GM19023 (cell line): ENCODE measurements at regions not wholly inside any gene's neighbourhood (a gene's known extent, or its start where the extent isn't known, plus 50 kb on each side); places are given as distances from the start of the nearest gene placed in this dataset.
"Not testable (repeated sequence)": the region's sequence is repeated elsewhere in the genome, so short reads cannot be mapped to it uniquely, and the experiment has no call there.

Experiments used
- ATAC-seq: cut with Tn5 transposase; IDR thresholded peaks from one replicate; pipeline ENCODE4 v1.9.1; 2021; ENCODE audit warnings: mild to moderate bottlenecking, moderate library complexity; ENCODE audit not compliant: unreplicated experiment

GRCh38 chr13:42373048-42373812 is 101.3 kb downstream of the AKAP11 start:
- ATAC-seq = no peak

- no peak for ATAC-seq
These were observed 103.7 kb downstream of the AKAP11 start for GRCh38 chr13:42375663-42376062.

GRCh38 chr13:42377640-42378382 is 105.9 kb downstream of the AKAP11 start:
- ATAC-seq = peak; percentile 75

GRCh38 chr13:42378383-42378780 is 106.4 kb downstream of the AKAP11 start:
- ATAC-seq = no peak

GRCh38 chr13:42379241-42379640 is 107.3 kb downstream of the AKAP11 start:
- no peak for ATAC-seq

- peak; percentile 50 for ATAC-seq
These were observed 108.6 kb downstream of the AKAP11 start for GRCh38 chr13:42380420-42381164.

- no peak for ATAC-seq
These were observed 109.1 kb downstream of the AKAP11 start for GRCh38 chr13:42381165-42381425.

- not testable (repeated sequence) for ATAC-seq
These were observed 109.5 kb downstream of the AKAP11 start for GRCh38 chr13:42381426-42381825.

- no peak for ATAC-seq
These were observed 111.1 kb downstream of the AKAP11 start for GRCh38 chr13:42383025-42383424.

GRCh38 chr13:42384265-42384664 is 112.3 kb downstream of the AKAP11 start:
- no peak for ATAC-seq

GRCh38 chr13:42388326-42388725 is 116.4 kb downstream of the AKAP11 start:
- ATAC-seq = no peak

GRCh38 chr13:42389041-42389440 is 117.1 kb downstream of the AKAP11 start:
- no peak for ATAC-seq

GRCh38 chr13:42392180-42392579 is 120.2 kb downstream of the AKAP11 start:
- ATAC-seq = no peak

- ATAC-seq = no peak
These were observed 121.0 kb downstream of the AKAP11 start for GRCh38 chr13:42392716-42393572.

- no peak for ATAC-seq
These were observed 121.8 kb downstream of the AKAP11 start for GRCh38 chr13:42393573-42394360.

GRCh38 chr13:42394361-42394708 is 122.4 kb downstream of the AKAP11 start:
- no peak for ATAC-seq

- no peak for ATAC-seq
These were observed 122.7 kb downstream of the AKAP11 start for GRCh38 chr13:42394711-42395085.

GRCh38 chr13:42395086-42395821 is 123.3 kb downstream of the AKAP11 start:
- ATAC-seq = no peak

- ATAC-seq = no peak
These were observed 124.5 kb downstream of the AKAP11 start for GRCh38 chr13:42396501-42396900.
